ENCODE measurements at regions not wholly inside any gene's neighbourhood (a gene's known extent, or its start where the extent isn't known, plus 50 kb on each side); places are given as distances from the start of the nearest gene placed in this dataset.
"Not testable (repeated sequence)": the region's sequence is repeated elsewhere in the genome, so short reads cannot be mapped to it uniquely, and the experiment has no call there.

DNA sequence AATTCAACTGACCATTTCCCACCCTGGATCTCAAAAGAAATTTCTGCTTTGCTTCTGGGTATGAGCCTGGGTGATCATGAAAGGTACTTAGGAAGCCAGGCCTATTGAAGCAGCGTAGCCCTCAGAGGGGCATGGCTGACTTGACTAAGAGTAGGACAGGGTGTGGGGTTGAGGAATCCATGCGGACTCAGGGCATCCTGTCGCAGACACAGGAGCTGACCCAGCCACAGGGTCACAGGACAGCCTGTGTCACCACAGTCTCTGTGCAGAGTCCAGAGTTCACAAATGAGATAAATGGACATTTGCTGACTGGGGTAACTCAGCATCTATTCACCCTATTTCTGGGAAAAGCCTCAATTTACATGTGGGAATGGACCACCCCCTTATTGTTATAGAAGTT lies 262.3 kb downstream of the CEP170 start:
- not testable (repeated sequence) for TF ChIP-seq ZNF383 (CRISPR knock-in tag; IDR thresholded peaks at IDR 0.05; ENCODE audit: borderline replicate concordance); ARNT (IDR thresholded peaks at IDR 0.05); HDAC1 (CRISPR knock-in tag; IDR thresholded peaks at IDR 0.05)
